ENCODE measurements at regions not wholly inside any gene's neighbourhood (a gene's known extent, or its start where the extent isn't known, plus 50 kb on each side); places are given as distances from the start of the nearest gene placed in this dataset.

GRCh38 chr2:198326431-198326830 is 522.0 kb downstream of the PLCL1 start:
- WGBS (ENCODE audit: low lambda C conversion rate, missing lambda C conversion rate), result 83% methylated on average over 1 of the region's 1 CpG
- Histone ChIP-seq H3K27ac (no peak overlapping the region), H3K4me2 (no peak overlapping the region), H3K9me2 (replicated peaks; ENCODE audit: insufficient read depth) (no peaks in the 10 kb centered on the region), H3K27me3 (no peaks in the 10 kb centered on the region), H4K20me1 (ENCODE audit: insufficient read depth, poor library complexity, severe bottlenecking) (no peaks in the 10 kb centered on the region), H3K9me3 (ENCODE audit: low read depth) (no peaks in the 10 kb centered on the region), H2AFZ (no peak overlapping the region), H3K36me3 (replicated peaks; ENCODE audit: insufficient read depth, low read depth) (no peaks in the 10 kb centered on the region), H3K79me2 (no peaks in the 10 kb centered on the region), H3K4me1 (ENCODE audit: insufficient read depth) (no peaks in the 10 kb centered on the region), H3K4me3 (no peak overlapping the region)
- no peak for DNase-seq (ENCODE audit: low spot score)
- no peak for TF ChIP-seq EZH2 (IDR thresholded peaks at IDR 0.05; ENCODE audit: borderline replicate concordance)
- TF ChIP-seq EZH2phosphoT487 (IDR thresholded peaks at IDR 0.05; ENCODE audit: low read depth, severe bottlenecking, unreplicated experiment), result no peak
- no peak for TF ChIP-seq CTCF (IDR thresholded peaks at IDR 0.05; ENCODE audit: poor library complexity)

- no peak overlapping the region for H3K4me2 ChIP-seq
- H3K4me3 ChIP-seq, result no peak overlapping the region
- H2AFZ ChIP-seq, result no peak overlapping the region
- no peaks in the 10 kb centered on the region for H3K4me1 ChIP-seq (ENCODE audit: insufficient read depth)
- H3K9me3 ChIP-seq (ENCODE audit: low read depth), result no peaks in the 10 kb centered on the region
- H3K9me2 ChIP-seq (replicated peaks; ENCODE audit: insufficient read depth), result no peaks in the 10 kb centered on the region
- H3K79me2 ChIP-seq, result no peaks in the 10 kb centered on the region
- H4K20me1 ChIP-seq (ENCODE audit: insufficient read depth, poor library complexity, severe bottlenecking), result no peaks in the 10 kb centered on the region
- no peaks in the 10 kb centered on the region for H3K36me3 ChIP-seq (replicated peaks; ENCODE audit: insufficient read depth, low read depth)
- 86% methylated on average over 2 of the region's 2 CpGs for WGBS (ENCODE audit: low lambda C conversion rate, missing lambda C conversion rate)
- no peak overlapping the region for H3K27ac ChIP-seq
- H3K27me3 ChIP-seq, result no peaks in the 10 kb centered on the region
- no peak for TF ChIP-seq CTCF (IDR thresholded peaks at IDR 0.05; ENCODE audit: poor library complexity)
- no peak for TF ChIP-seq EZH2phosphoT487 (IDR thresholded peaks at IDR 0.05; ENCODE audit: low read depth, severe bottlenecking, unreplicated experiment)
- TF ChIP-seq EZH2 (IDR thresholded peaks at IDR 0.05; ENCODE audit: borderline replicate concordance), result no peak
- no peak for DNase-seq (ENCODE audit: low spot score)
These were observed 521.0 kb downstream of the PLCL1 start for GRCh38 chr2:198325359-198325758.

- Histone ChIP-seq H3K27me3 (no peaks in the 10 kb centered on the region), H3K36me3 (replicated peaks; ENCODE audit: insufficient read depth, low read depth) (no peaks in the 10 kb centered on the region), H4K20me1 (ENCODE audit: insufficient read depth, poor library complexity, severe bottlenecking) (no peaks in the 10 kb centered on the region), H3K4me1 (ENCODE audit: insufficient read depth) (no peaks in the 10 kb centered on the region), H3K9me3 (ENCODE audit: low read depth) (no peaks in the 10 kb centered on the region), H3K79me2 (no peaks in the 10 kb centered on the region), H3K27ac (no peak overlapping the region), H3K4me3 (no peak overlapping the region), H3K4me2 (no peak overlapping the region), H2AFZ (no peak overlapping the region), H3K9me2 (replicated peaks; ENCODE audit: insufficient read depth) (no peaks in the 10 kb centered on the region)
- TF ChIP-seq EZH2phosphoT487 (IDR thresholded peaks at IDR 0.05; ENCODE audit: low read depth, severe bottlenecking, unreplicated experiment) (no peak), CTCF (IDR thresholded peaks at IDR 0.05; ENCODE audit: poor library complexity) (no peak), EZH2 (IDR thresholded peaks at IDR 0.05; ENCODE audit: borderline replicate concordance) (no peak)
- DNase-seq (ENCODE audit: low spot score), result no peak
- WGBS (ENCODE audit: low lambda C conversion rate, missing lambda C conversion rate), result 83% methylated on average over 4 of the region's 4 CpGs
These were observed 519.7 kb downstream of the PLCL1 start for GRCh38 chr2:198324071-198324470.

GRCh38 chr2:198322275-198322674 is 517.9 kb downstream of the PLCL1 start:
- TF ChIP-seq EZH2phosphoT487 (IDR thresholded peaks at IDR 0.05; ENCODE audit: low read depth, severe bottlenecking, unreplicated experiment) (no peak), CTCF (IDR thresholded peaks at IDR 0.05; ENCODE audit: poor library complexity) (peak; percentile 11), EZH2 (IDR thresholded peaks at IDR 0.05; ENCODE audit: borderline replicate concordance) (no peak)

More at GRCh38 chr2:198322275-198322674, 517.9 kb downstream of the PLCL1 start:
- WGBS (ENCODE audit: low lambda C conversion rate, missing lambda C conversion rate), result 81% methylated on average over 8 of the region's 8 CpGs
- Histone ChIP-seq H3K9me2 (replicated peaks; ENCODE audit: insufficient read depth) (no peaks in the 10 kb centered on the region), H3K27me3 (no peaks in the 10 kb centered on the region), H3K79me2 (no peaks in the 10 kb centered on the region), H3K4me2 (no peak overlapping the region), H4K20me1 (ENCODE audit: insufficient read depth, poor library complexity, severe bottlenecking) (no peaks in the 10 kb centered on the region), H3K36me3 (replicated peaks; ENCODE audit: insufficient read depth, low read depth) (no peaks in the 10 kb centered on the region), H3K4me3 (no peak overlapping the region), H3K9me3 (ENCODE audit: low read depth) (no peaks in the 10 kb centered on the region), H2AFZ (no peak overlapping the region), H3K27ac (no peak overlapping the region), H3K4me1 (ENCODE audit: insufficient read depth) (no peaks in the 10 kb centered on the region)
- no peak for DNase-seq (ENCODE audit: low spot score)

All from hepatocyte (in vitro differentiated cells).